Loucy (cell line): ENCODE measurements at regions not wholly inside any gene's neighbourhood (a gene's known extent, or its start where the extent isn't known, plus 50 kb on each side); places are given as distances from the start of the nearest gene placed in this dataset.

Source experiments
- H2AFZ ChIP-seq: fragments of 200-600 bp; sonication (generic); 2 replicates; pipeline ENCODE4 v1.6.0; 2016; ENCODE audit warnings: antibody characterized with exemption, mild to moderate bottlenecking, low read length, moderate library complexity
- H3F3A ChIP-seq: fragments of 200-600 bp; 2 replicates; pipeline ENCODE4 v1.6.0; 2016; ENCODE audit warnings: antibody characterized with exemption, low read depth, mild to moderate bottlenecking
- H3K27me3 ChIP-seq: fragments of 200-600 bp; sonication (generic); 2 replicates; pipeline ENCODE4 v1.6.1; 2014; ENCODE audit warnings: low read length, mild to moderate bottlenecking; ENCODE audit not compliant: insufficient read depth, poor library complexity, severe bottlenecking
- H3K36me3 ChIP-seq: fragments of 200-600 bp; sonication (generic); 2 replicates; pipeline ENCODE4 v1.6.1; 2016; ENCODE audit warnings: low read length; ENCODE audit not compliant: insufficient read depth
- H3K4me1 ChIP-seq: fragments of 200-600 bp; sonication (generic); 2 replicates; pipeline ENCODE4 v1.5.1; 2014; ENCODE audit warnings: low read length, mild to moderate bottlenecking; ENCODE audit not compliant: insufficient read depth, poor library complexity, severe bottlenecking
- H3K4me2 ChIP-seq: fragments of 200-600 bp; sonication (generic); 2 replicates; pipeline ENCODE4 v1.6.0; 2014; ENCODE audit warnings: antibody characterized with exemption, low read length, low read depth, mild to moderate bottlenecking; ENCODE audit not compliant: poor library complexity, severe bottlenecking
- H3K4me3 ChIP-seq: fragments of 200-600 bp; sonication (generic); 2 replicates; pipeline ENCODE4 v1.5.1; 2014; ENCODE audit warnings: low read length, mild to moderate bottlenecking, mixed read lengths; ENCODE audit not compliant: poor library complexity, severe bottlenecking
- H3K79me2 ChIP-seq: fragments of 200-600 bp; sonication (generic); 2 replicates; pipeline ENCODE4 v1.6.1; 2014; ENCODE audit warnings: low read length; ENCODE audit not compliant: insufficient read depth
- H3K9ac ChIP-seq: fragments of 200-600 bp; sonication (generic); 2 replicates; pipeline ENCODE4 v1.6.0; 2014; ENCODE audit warnings: mild to moderate bottlenecking, low read depth, low read length, moderate library complexity; ENCODE audit not compliant: poor library complexity, severe bottlenecking
- H3K9me2 ChIP-seq: fragments of 200-600 bp; sonication (generic); replicated peaks from 2 replicates; pipeline ENCODE4 v1.6.1; 2016; ENCODE audit warnings: low read depth, low read length, mixed read lengths
- H3K9me3 ChIP-seq: fragments of 200-600 bp; sonication (generic); 2 replicates; pipeline ENCODE4 v1.6.1; 2014; ENCODE audit warnings: mild to moderate bottlenecking, antibody characterized with exemption, low read length, low read depth; ENCODE audit not compliant: insufficient read depth
- H4K20me1 ChIP-seq: fragments of 200-600 bp; sonication (generic); 2 replicates; pipeline ENCODE4 v1.6.0; 2014; ENCODE audit warnings: antibody characterized with exemption, low read length, mild to moderate bottlenecking; ENCODE audit not compliant: insufficient read depth, poor library complexity, severe bottlenecking
- CTCF ChIP-seq: fragments of 200-600 bp; sonication (generic); conservative IDR thresholded peaks from 2 replicates; pipeline ENCODE4 v1.5.1; 2014; ENCODE audit warnings: mild to moderate bottlenecking, antibody characterized with exemption, low read length
- EZH2phosphoT487 ChIP-seq: fragments of 200-600 bp; IDR thresholded peaks from 2 replicates; pipeline ENCODE4 v1.6.1; 2018; ENCODE audit warnings: antibody characterized with exemption, mild to moderate bottlenecking, moderate library complexity, borderline replicate concordance

- Histone ChIP-seq H3K9me3 (peaks cover 6% of the 10 kb centered on the region; the same call in 1 of the 2 replicates), H3K36me3 (no peaks in the 10 kb centered on the region), H3K4me2 (no peak overlapping the region), H4K20me1 (no peaks in the 10 kb centered on the region), H2AFZ (no peak overlapping the region), H3K9me2 (no peaks in the 10 kb centered on the region), H3K9ac (no peak overlapping the region), H3K79me2 (no peaks in the 10 kb centered on the region), H3K4me1 (no peaks in the 10 kb centered on the region), H3K27me3 (no peaks in the 10 kb centered on the region), H3K4me3 (no peak overlapping the region), H3F3A (no peaks in the 10 kb centered on the region)
- TF ChIP-seq CTCF = no peak
- no peak for TF ChIP-seq EZH2phosphoT487
Observed at GRCh38 chr2:240310645-240311044, 124.8 kb upstream of the GPC1 start.

GRCh38 chr2:240311821-240312220, 123.6 kb upstream of the GPC1 start:
- Histone ChIP-seq H3K4me2 (no peak overlapping the region), H3K4me1 (no peaks in the 10 kb centered on the region), H3K9ac (no peak overlapping the region), H3K27me3 (no peaks in the 10 kb centered on the region), H2AFZ (no peak overlapping the region), H3K9me2 (no peaks in the 10 kb centered on the region), H3K79me2 (no peaks in the 10 kb centered on the region), H3K36me3 (no peaks in the 10 kb centered on the region), H3K4me3 (no peak overlapping the region), H3F3A (no peaks in the 10 kb centered on the region), H3K9me3 (peaks cover 6% of the 10 kb centered on the region; the same call in 1 of the 2 replicates), H4K20me1 (no peaks in the 10 kb centered on the region)
- no peak for TF ChIP-seq EZH2phosphoT487
- no peak for TF ChIP-seq CTCF

- H3K9me2 ChIP-seq = no peaks in the 10 kb centered on the region
- TF ChIP-seq CTCF = no peak
- no peak for TF ChIP-seq EZH2phosphoT487
- no peaks in the 10 kb centered on the region; the same call in 1 of the 2 replicates for H3K9me3 ChIP-seq
- H3K27me3 ChIP-seq = no peaks in the 10 kb centered on the region
- H3K4me2 ChIP-seq = no peak overlapping the region
- H2AFZ ChIP-seq = no peak overlapping the region
- H3F3A ChIP-seq = no peaks in the 10 kb centered on the region
- no peaks in the 10 kb centered on the region for H4K20me1 ChIP-seq
- H3K79me2 ChIP-seq = no peaks in the 10 kb centered on the region
- no peak overlapping the region for H3K9ac ChIP-seq
- H3K4me3 ChIP-seq = no peak overlapping the region
- no peaks in the 10 kb centered on the region for H3K36me3 ChIP-seq
- no peaks in the 10 kb centered on the region for H3K4me1 ChIP-seq
Observed at GRCh38 chr2:240319221-240319854, 116.1 kb upstream of the GPC1 start.
